DMS53 treated with DMSO at 0.1 percent for 48 hours (cell line): ENCODE measurements at regions not wholly inside any gene's neighbourhood (a gene's known extent, or its start where the extent isn't known, plus 50 kb on each side); places are given as distances from the start of the nearest gene placed in this dataset.

Experiments used
- DNase-seq: peaks from one replicate; lab custom pipeline; 2025; ENCODE audit not compliant: unreplicated experiment; lab: John Stamatoyannopoulos, UW

DNA sequence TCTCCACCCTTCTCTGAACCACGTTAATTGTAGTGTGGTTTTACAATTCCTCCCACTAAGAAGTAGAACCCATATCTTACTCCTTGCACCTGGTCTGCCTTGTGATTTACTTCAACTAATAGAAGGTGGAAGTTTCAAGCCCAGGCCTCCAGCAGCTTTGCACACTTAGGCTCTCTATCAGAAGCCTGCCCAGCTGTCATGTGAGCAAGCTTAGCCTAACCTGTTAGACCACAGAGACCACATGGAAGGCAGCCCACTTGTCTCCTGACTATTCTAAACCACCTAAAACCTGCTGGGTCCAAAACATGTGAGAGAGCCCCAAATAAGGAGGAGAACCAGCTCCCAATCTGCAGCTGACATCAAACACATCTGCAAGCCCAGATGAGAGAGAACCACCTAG is 127.6 kb upstream of the BTBD3 start:
- DNase-seq = no peak

DNA sequence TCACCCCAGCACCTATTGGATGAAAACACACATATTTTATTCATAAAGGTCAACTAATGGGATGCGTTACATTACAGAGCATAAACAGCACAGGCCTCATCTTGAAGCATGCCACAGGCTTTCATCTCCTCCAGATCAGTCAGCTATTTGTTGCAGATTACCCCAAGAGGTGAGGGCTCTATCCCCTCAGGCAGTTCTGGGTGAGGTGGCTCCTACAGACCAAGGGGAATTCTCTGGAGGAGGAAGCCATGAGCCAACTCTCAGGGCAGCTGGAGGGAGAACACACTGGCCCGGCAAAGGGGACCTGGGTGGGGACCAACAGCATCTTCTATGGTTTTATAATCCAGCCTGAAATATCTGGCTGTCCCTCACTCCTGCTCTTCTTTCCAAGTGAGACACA is 126.4 kb upstream of the BTBD3 start:
- DNase-seq = no peak

DNA sequence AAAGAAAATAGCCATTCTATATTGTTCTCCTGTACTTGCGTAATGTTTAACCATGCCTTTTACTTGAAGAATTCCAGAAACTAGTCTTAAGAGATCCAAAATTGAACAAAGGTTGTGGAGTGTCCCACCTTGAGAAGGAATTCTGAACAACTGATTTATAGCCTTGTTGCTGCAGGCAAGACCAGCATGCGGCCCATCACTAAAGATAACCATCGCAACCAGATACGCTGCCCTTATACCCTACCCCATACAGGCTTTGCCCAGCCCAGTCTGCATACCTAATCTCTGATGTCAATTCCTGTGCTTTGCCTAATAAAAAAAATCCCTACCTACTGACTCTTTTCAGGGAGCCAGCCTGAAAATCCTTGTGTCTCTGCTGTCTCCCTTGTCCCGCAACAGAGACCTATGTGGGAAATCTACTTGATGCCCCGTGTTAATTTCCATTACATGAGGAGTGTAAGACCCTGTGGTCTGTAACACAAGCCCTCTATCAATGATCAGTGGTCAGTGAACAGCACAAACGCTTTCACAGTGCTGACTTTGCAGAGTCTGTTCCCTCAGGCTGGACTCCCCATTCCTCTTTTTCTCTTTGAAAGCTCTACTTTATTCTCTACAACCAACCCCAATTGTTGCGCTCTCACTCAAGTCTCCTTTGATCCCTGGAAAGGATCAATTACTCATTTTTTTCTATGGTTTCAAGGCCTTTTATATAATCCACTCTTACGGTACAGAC is 125.7 kb upstream of the BTBD3 start:
- DNase-seq = no peak

GRCh38 chr20:11792568-11792953 is 125.1 kb upstream of the BTBD3 start:
- DNase-seq = no peak

DNA sequence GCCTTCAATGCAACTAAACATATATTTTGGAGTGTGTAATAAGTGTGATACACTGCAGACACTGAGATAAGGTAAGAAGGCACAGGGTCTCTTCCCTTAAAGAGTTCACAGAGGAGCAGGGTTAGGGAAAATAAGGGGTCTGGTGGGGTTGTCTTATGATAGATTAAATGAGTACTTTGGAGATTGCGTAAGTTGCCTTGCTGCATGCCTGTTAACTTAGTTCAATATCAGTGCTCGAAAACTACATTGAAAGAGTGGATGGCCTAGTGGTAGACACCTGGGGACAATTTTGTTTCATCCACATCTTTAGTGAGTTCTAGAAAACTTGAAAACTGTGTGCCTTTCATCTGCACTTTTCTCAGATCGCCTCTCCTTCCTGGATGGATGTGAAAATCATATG is 123.2 kb upstream of the BTBD3 start:
- DNase-seq = no peak

- DNase-seq = no peak
Measured at GRCh38 chr20:11795071-11795615, 122.5 kb upstream of the BTBD3 start.

GRCh38 chr20:11796026-11796425 is 121.7 kb upstream of the BTBD3 start:
- DNase-seq = no peak

GRCh38 chr20:11797156-11797555 is 120.5 kb upstream of the BTBD3 start:
- DNase-seq = no peak

GRCh38 chr20:11799281-11799684 is 118.4 kb upstream of the BTBD3 start:
- no peak for DNase-seq

GRCh38 chr20:11807054-11808048 is 110.3 kb upstream of the BTBD3 start:
- DNase-seq = no peak

GRCh38 chr20:11808841-11809240 is 108.9 kb upstream of the BTBD3 start:
- no peak for DNase-seq

GRCh38 chr20:11810311-11811083 is 107.2 kb upstream of the BTBD3 start:
- DNase-seq = no peak

GRCh38 chr20:11813106-11813890 is 104.4 kb upstream of the BTBD3 start:
- DNase-seq = no peak

DNA sequence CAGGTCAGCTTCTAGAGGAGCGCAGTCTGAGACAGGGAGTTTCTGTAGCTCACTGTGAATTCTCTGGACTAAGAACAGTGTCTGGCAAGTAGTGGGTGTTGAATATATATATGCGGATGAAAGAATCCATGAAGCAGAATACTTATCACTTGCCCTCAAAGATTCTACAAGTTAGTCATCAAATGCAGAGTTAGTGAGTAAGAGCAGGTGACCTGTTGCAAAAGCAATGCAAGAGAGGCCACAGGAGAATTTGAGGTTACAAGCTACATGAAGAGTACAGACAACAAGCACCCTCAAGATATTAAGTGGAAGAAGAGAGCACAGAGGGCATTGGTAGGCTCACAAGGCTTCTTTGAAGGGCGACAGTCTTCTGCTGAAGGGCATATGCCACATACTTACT is 103.4 kb upstream of the BTBD3 start:
- no peak for DNase-seq

- DNase-seq = no peak
Measured at GRCh38 chr20:11820838-11821237, 96.9 kb upstream of the BTBD3 start.

- DNase-seq = no peak
Measured at GRCh38 chr20:11822540-11822794, 95.2 kb upstream of the BTBD3 start.

DNA sequence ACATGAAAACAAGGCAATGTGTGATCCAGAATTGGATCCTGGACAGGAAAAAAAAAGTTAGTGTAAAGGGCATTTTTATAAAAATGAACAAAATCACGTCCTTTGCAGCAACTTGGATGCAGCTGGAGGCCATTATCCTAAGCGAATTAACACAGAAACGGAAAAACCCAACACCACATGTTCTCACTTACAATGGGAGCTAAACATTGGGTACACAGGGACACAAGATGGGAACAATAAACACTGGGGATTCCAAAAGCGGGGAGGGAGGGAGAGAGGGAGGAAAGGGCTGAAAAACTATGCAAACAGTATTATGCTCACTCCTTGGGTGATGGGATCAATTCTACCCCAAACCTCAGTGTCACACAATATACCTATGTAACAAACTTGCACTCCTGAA is 91.4 kb upstream of the BTBD3 start:
- DNase-seq = no peak

- DNase-seq = no peak
Measured at GRCh38 chr20:11832397-11832796, 85.3 kb upstream of the BTBD3 start.

GRCh38 chr20:11832851-11833250 is 84.8 kb upstream of the BTBD3 start:
- no peak for DNase-seq

DNA sequence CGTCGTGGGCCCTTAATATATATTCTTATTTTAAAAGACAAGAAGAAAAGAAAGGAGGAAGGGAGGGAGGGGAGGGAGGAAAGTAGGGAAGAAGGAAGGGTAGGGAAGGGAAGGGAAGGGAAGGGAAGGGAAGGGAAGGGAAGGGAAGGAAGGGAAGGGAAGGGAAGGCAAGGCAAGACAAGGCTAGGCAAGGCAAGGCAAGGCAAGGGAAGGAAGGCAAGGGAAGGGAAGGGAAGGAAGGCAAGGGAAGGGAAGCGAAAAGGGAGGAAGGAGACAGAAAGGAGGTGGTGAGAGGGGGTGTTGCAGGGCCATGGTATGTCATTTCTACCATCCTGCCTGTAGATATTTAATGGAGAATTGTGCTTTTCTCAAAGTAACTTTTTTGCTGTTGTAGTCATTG is 83.9 kb upstream of the BTBD3 start:
- no peak for DNase-seq
